ENCODE measurements at regions not wholly inside any gene's neighbourhood (a gene's known extent, or its start where the extent isn't known, plus 50 kb on each side); places are given as distances from the start of the nearest gene placed in this dataset.

GRCh38 chr18:64718808-64719207 is 569.9 kb upstream of the LINC00305 start:
- H3K36me3 ChIP-seq = no peaks in the 10 kb centered on the region
- no peak overlapping the region for H3K4me3 ChIP-seq
- intact Hi-C loops (cut with DNase I) = no loop called here
- H3K27ac ChIP-seq = no peak overlapping the region
- no peaks in the 10 kb centered on the region for H3K9me3 ChIP-seq
- no peak for DNase-seq
- no peaks in the 10 kb centered on the region for H3K4me1 ChIP-seq
- TF ChIP-seq CTCF (IDR thresholded peaks at IDR 0.05) (no peak), POLR2A (IDR thresholded peaks at IDR 0.05) (no peak), POLR2AphosphoS5 (IDR thresholded peaks at IDR 0.05) (no peak), EP300 (IDR thresholded peaks at IDR 0.05) (no peak)
- 64 to 82% methylated on average over 3 to 6 of the region's 6 CpGs for WGBS, 2 donors
- H3K27me3 ChIP-seq = no peaks in the 10 kb centered on the region

GRCh38 chr18:64717026-64717425 is 568.1 kb upstream of the LINC00305 start:
- intact Hi-C loops (cut with DNase I) = no loop called here
- H3K36me3 ChIP-seq = no peaks in the 10 kb centered on the region
- H3K4me3 ChIP-seq = no peak overlapping the region
- no peak overlapping the region for H3K27ac ChIP-seq
- H3K4me1 ChIP-seq = no peaks in the 10 kb centered on the region
- 47 to 75% methylated on average over 2 of the region's 2 CpGs for WGBS, 2 donors
- H3K27me3 ChIP-seq = no peaks in the 10 kb centered on the region
- no peaks in the 10 kb centered on the region for H3K9me3 ChIP-seq
- no peak for DNase-seq
- TF ChIP-seq POLR2AphosphoS5 (IDR thresholded peaks at IDR 0.05) (no peak), POLR2A (IDR thresholded peaks at IDR 0.05) (no peak), CTCF (IDR thresholded peaks at IDR 0.05) (no peak), EP300 (IDR thresholded peaks at IDR 0.05) (no peak)

GRCh38 chr18:64714086-64714485 is 565.2 kb upstream of the LINC00305 start:
- no peak for DNase-seq
- H3K4me3 ChIP-seq = no peak overlapping the region
- intact Hi-C loops (cut with DNase I) = no loop called here
- H3K27ac ChIP-seq = no peak overlapping the region
- TF ChIP-seq CTCF (IDR thresholded peaks at IDR 0.05) (no peak), POLR2AphosphoS5 (IDR thresholded peaks at IDR 0.05) (no peak), EP300 (IDR thresholded peaks at IDR 0.05) (no peak), POLR2A (IDR thresholded peaks at IDR 0.05) (no peak)
- no peaks in the 10 kb centered on the region for H3K27me3 ChIP-seq
- no peaks in the 10 kb centered on the region for H3K9me3 ChIP-seq
- no peaks in the 10 kb centered on the region for H3K4me1 ChIP-seq
- no peaks in the 10 kb centered on the region for H3K36me3 ChIP-seq

- Histone ChIP-seq H3K27me3 (no peaks in the 10 kb centered on the region), H3K4me1 (no peaks in the 10 kb centered on the region), H3K9me3 (no peaks in the 10 kb centered on the region), H3K36me3 (no peaks in the 10 kb centered on the region), H3K4me3 (no peak overlapping the region), H3K27ac (no peak overlapping the region)
- DNase-seq = no peak
- TF ChIP-seq CTCF (IDR thresholded peaks at IDR 0.05) = no peak
- no peak for TF ChIP-seq EP300 (IDR thresholded peaks at IDR 0.05)
- no peak for TF ChIP-seq POLR2A (IDR thresholded peaks at IDR 0.05)
- TF ChIP-seq POLR2AphosphoS5 (IDR thresholded peaks at IDR 0.05) = no peak
- intact Hi-C loops (cut with DNase I) = no loop called here
- 70 to 89% methylated on average over 2 of the region's 2 CpGs for WGBS, 2 donors
These were observed 564.4 kb upstream of the LINC00305 start for GRCh38 chr18:64713284-64713683.

- Histone ChIP-seq H3K36me3 (no peaks in the 10 kb centered on the region), H3K4me1 (no peaks in the 10 kb centered on the region), H3K4me3 (no peak overlapping the region), H3K27ac (no peak overlapping the region), H3K27me3 (no peaks in the 10 kb centered on the region), H3K9me3 (no peaks in the 10 kb centered on the region)
- intact Hi-C loops (cut with DNase I) = no loop called here
- 43 to 88% methylated on average over 1 of the region's 1 CpG for WGBS, 2 donors
- DNase-seq = no peak
- TF ChIP-seq POLR2AphosphoS5 (IDR thresholded peaks at IDR 0.05) = no peak
- no peak for TF ChIP-seq EP300 (IDR thresholded peaks at IDR 0.05)
- no peak for TF ChIP-seq CTCF (IDR thresholded peaks at IDR 0.05)
- no peak for TF ChIP-seq POLR2A (IDR thresholded peaks at IDR 0.05)
These were observed 563.1 kb upstream of the LINC00305 start for GRCh38 chr18:64712035-64712434.
